ENCODE measurements at regions not wholly inside any gene's neighbourhood (a gene's known extent, or its start where the extent isn't known, plus 50 kb on each side); places are given as distances from the start of the nearest gene placed in this dataset.

GRCh38 chr14:89615421-89615820 lies 198.4 kb upstream of the FOXN3 start:
- Histone ChIP-seq H3K4me1 (peaks cover 2 to 57% of the 10 kb centered on the region in 2 donors), H3K36me3 (no peaks in the 10 kb centered on the region), H3K27me3 (no peaks in the 10 kb centered on the region), H3K4me3 (no peak overlapping the region), H3K9me3 (no peaks in the 10 kb centered on the region), H3K27ac (no peak overlapping the region)
- DNase-seq = no peak
- no peak for ATAC-seq
- intact Hi-C loops (cut with DNase I) = no loop called here
- TF ChIP-seq CTCF (IDR thresholded peaks at IDR 0.05) = no peak

- Histone ChIP-seq H3K4me3 (no peak overlapping the region), H3K36me3 (no peaks in the 10 kb centered on the region), H3K27me3 (no peaks in the 10 kb centered on the region), H3K4me1 (peaks cover 2 to 46% of the 10 kb centered on the region in 2 donors), H3K27ac (peak overlapping the region in 1 of 2 donors; percentile 2), H3K9me3 (no peaks in the 10 kb centered on the region)
- DNase-seq = no peak
- TF ChIP-seq CTCF (IDR thresholded peaks at IDR 0.05) = no peak
- intact Hi-C loops (cut with DNase I) = no loop called here
- no peak for ATAC-seq
Observed at GRCh38 chr14:89614009-89614691, 197.1 kb upstream of the FOXN3 start.

- intact Hi-C loops (cut with DNase I) = no loop called here
- ATAC-seq = no peak
- TF ChIP-seq CTCF (IDR thresholded peaks at IDR 0.05) = no peak
- H3K27ac ChIP-seq = no peak overlapping the region
- H3K4me1 ChIP-seq = peaks cover 2 to 44% of the 10 kb centered on the region in 2 donors
- H3K36me3 ChIP-seq = no peaks in the 10 kb centered on the region
- H3K27me3 ChIP-seq = no peaks in the 10 kb centered on the region
- no peak for DNase-seq
- H3K4me3 ChIP-seq = no peak overlapping the region
- no peaks in the 10 kb centered on the region for H3K9me3 ChIP-seq
Observed at GRCh38 chr14:89613260-89614008, 196.4 kb upstream of the FOXN3 start.

GRCh38 chr14:89609500-89610100 lies 192.6 kb upstream of the FOXN3 start:
- Histone ChIP-seq H3K9me3 (peaks cover 0 to 8% of the 10 kb centered on the region in 2 donors), H3K27ac (no peak overlapping the region), H3K4me3 (no peak overlapping the region), H3K36me3 (no peaks in the 10 kb centered on the region), H3K4me1 (peaks cover 0 to 6% of the 10 kb centered on the region in 2 donors), H3K27me3 (no peaks in the 10 kb centered on the region)
- ATAC-seq (no peak), DNase-seq (no peak)
- intact Hi-C loops (cut with DNase I) = no loop called here
- TF ChIP-seq CTCF (IDR thresholded peaks at IDR 0.05) = no peak

- no peak overlapping the region for H3K4me3 ChIP-seq
- no peaks in the 10 kb centered on the region for H3K36me3 ChIP-seq
- intact Hi-C loops (cut with DNase I) = no loop called here
- no peak overlapping the region for H3K27ac ChIP-seq
- DNase-seq = no peak
- peaks cover 0 to 8% of the 10 kb centered on the region in 2 donors for H3K9me3 ChIP-seq
- H3K27me3 ChIP-seq = no peaks in the 10 kb centered on the region
- no peak for TF ChIP-seq CTCF (IDR thresholded peaks at IDR 0.05)
- no peak for ATAC-seq
- no peaks in the 10 kb centered on the region for H3K4me1 ChIP-seq
Observed at GRCh38 chr14:89607453-89607852, 190.4 kb upstream of the FOXN3 start.

All from left lung (tissue), 4 donors.